Right lobe of liver (tissue), 6 donors: ENCODE measurements at regions not wholly inside any gene's neighbourhood (a gene's known extent, or its start where the extent isn't known, plus 50 kb on each side); places are given as distances from the start of the nearest gene placed in this dataset.

Experiments used
- ATAC-seq, 4 donors: fragments of 200-7000 bp; cut with Tn5 transposase; one replicate each; pipeline ENCODE4 v1.9.1; 2020; ENCODE audit warnings: mild to moderate bottlenecking in 4 of 4, moderate library complexity in 4 of 4
- DNase-seq, 3 donors: peaks; one replicate each; pipeline ENCODE4 v3.0.0-alpha.2; 2020
- H3K27ac ChIP-seq, 3 donors: fragments of 200-600 bp; one replicate each; pipeline ENCODE4 v1.8.0; 2022
- H3K27me3 ChIP-seq, 2 donors: fragments of 200-600 bp; one replicate each; pipeline ENCODE4 v1.8.0; 2022
- H3K36me3 ChIP-seq, 4 donors: fragments of 200-600 bp; sonication (generic) in 1 of 4; one replicate each; pipeline versions ENCODE4 v1.5.1 to v1.8.0; 2017 to 2022; ENCODE audit warnings: control low read depth in 1 of 4
- H3K4me1 ChIP-seq, 4 donors: fragments of 200-600 bp; sonication (generic) in 1 of 4; one replicate each; pipeline versions ENCODE4 v1.5.1 to v1.8.0; 2017 to 2022; ENCODE audit warnings: control low read depth in 1 of 4
- H3K4me3 ChIP-seq, 3 donors: fragments of 200-600 bp; one replicate each; pipeline ENCODE4 v1.8.0; 2022
- H3K9me3 ChIP-seq, 4 donors: fragments of 200-600 bp; sonication (generic) in 1 of 4; one replicate each; pipeline versions ENCODE4 v1.5.1 to v1.8.0; 2017 to 2022; ENCODE audit warnings: control low read depth in 1 of 4
- CTCF ChIP-seq, 4 donors: fragments of 200-600 bp in 3 of 4; fragments of 450-650 bp in 1 of 4; IDR thresholded peaks; one replicate each; pipeline versions ENCODE4 v1.5.1 to v1.8.0; 2016 to 2022; ENCODE audit warnings: antibody characterized with exemption in 4 of 4, mild to moderate bottlenecking in 2 of 4
- POLR2A ChIP-seq: fragments of 450-650 bp; IDR thresholded peaks from one replicate; pipeline ENCODE4 v1.6.1; 2017; ENCODE audit warnings: antibody characterized with exemption, mild to moderate bottlenecking
- WGBS: methylation state at CpG from one replicate; pipeline ENCODE4 v1.1.6; 2018; ENCODE audit warnings: low coverage, low lambda C conversion rate; ENCODE audit not compliant: insufficient coverage; ENCODE audit errors: missing lambda C conversion rate; 5-methylcytosine and 5-hydroxymethylcytosine counted together
- intact Hi-C, 2 donors: fragments of 100-400 bp; cut with DNase I; formaldehyde crosslinking; loops; one replicate each; pipeline versions ENCODE4 v1.11.2 to v1.14.1; 2022
- donor health status: DM: no; HTN: yes; CAD: no.
- donor health status: DM: no; HTN: no; CAD: no.
- donor health status: DM: no; HTN: no; CAD: no.
- donor health status: DM: no; HTN: yes; CAD: no.
- donor health status: DM: no; HTN: yes; CAD: no.

- Histone ChIP-seq H3K9me3 (no peaks in the 10 kb centered on the region), H3K4me3 (no peak overlapping the region), H3K27me3 (no peaks in the 10 kb centered on the region), H3K4me1 (no peaks in the 10 kb centered on the region), H3K36me3 (no peaks in the 10 kb centered on the region), H3K27ac (no peak overlapping the region)
- no peak for DNase-seq
- ATAC-seq: no peak
- intact Hi-C loops: no loop called here
- no peak for TF ChIP-seq CTCF (IDR thresholded peaks at IDR 0.05)
- WGBS: 63% methylated on average over 6 of the region's 6 CpGs
Observed at GRCh38 chr16:17571499-17572093, 100.8 kb upstream of the XYLT1 start.

GRCh38 chr16:17568239-17568638, 97.5 kb upstream of the XYLT1 start:
- Histone ChIP-seq H3K9me3 (no peaks in the 10 kb centered on the region), H3K27ac (no peak overlapping the region), H3K4me3 (no peak overlapping the region), H3K4me1 (no peaks in the 10 kb centered on the region), H3K27me3 (no peaks in the 10 kb centered on the region), H3K36me3 (no peaks in the 10 kb centered on the region)
- TF ChIP-seq POLR2A: no peak
- DNase-seq (no peak), ATAC-seq (no peak)
- 64% methylated on average over 5 of the region's 7 CpGs for WGBS
- intact Hi-C loops: no loop called here

GRCh38 chr16:17567455-17567854, 96.7 kb upstream of the XYLT1 start:
- Histone ChIP-seq H3K9me3 (no peaks in the 10 kb centered on the region), H3K36me3 (no peaks in the 10 kb centered on the region), H3K4me1 (no peaks in the 10 kb centered on the region), H3K4me3 (no peak overlapping the region), H3K27me3 (no peaks in the 10 kb centered on the region), H3K27ac (no peak overlapping the region)
- TF ChIP-seq CTCF (IDR thresholded peaks at IDR 0.05): no peak
- no peak for TF ChIP-seq POLR2A
- DNase-seq (no peak), ATAC-seq (no peak)
- WGBS: 56% methylated on average over 7 of the region's 7 CpGs
- intact Hi-C loops: no loop called here

- Histone ChIP-seq H3K27ac (no peak overlapping the region), H3K4me3 (no peak overlapping the region), H3K9me3 (no peaks in the 10 kb centered on the region), H3K27me3 (no peaks in the 10 kb centered on the region), H3K36me3 (no peaks in the 10 kb centered on the region), H3K4me1 (no peaks in the 10 kb centered on the region)
- WGBS: 51% methylated on average over 6 of the region's 6 CpGs
- no peak for DNase-seq
- TF ChIP-seq POLR2A (no peak), CTCF (IDR thresholded peaks at IDR 0.05) (no peak)
- intact Hi-C loops: no loop called here
- ATAC-seq: no peak
Observed at GRCh38 chr16:17566656-17567450, 96.1 kb upstream of the XYLT1 start.

- H3K4me1 ChIP-seq: no peaks in the 10 kb centered on the region
- no peak overlapping the region for H3K27ac ChIP-seq
- H3K27me3 ChIP-seq: no peaks in the 10 kb centered on the region
- no peak overlapping the region for H3K4me3 ChIP-seq
- no peaks in the 10 kb centered on the region for H3K36me3 ChIP-seq
- DNase-seq: no peak
- TF ChIP-seq CTCF (IDR thresholded peaks at IDR 0.05): no peak
- TF ChIP-seq POLR2A: no peak
- H3K9me3 ChIP-seq: no peaks in the 10 kb centered on the region
- ATAC-seq: no peak
- intact Hi-C loops: no loop called here
- no CpG with 5 or more reads among the region's 1 CpG for WGBS
Observed at GRCh38 chr16:17566075-17566474, 95.3 kb upstream of the XYLT1 start.
